Cardiac muscle cell (in vitro differentiated cells and primary cell): ENCODE measurements at regions not wholly inside any gene's neighbourhood (a gene's known extent, or its start where the extent isn't known, plus 50 kb on each side); places are given as distances from the start of the nearest gene placed in this dataset.
A peak's percentile ranks its signal among the peaks of the same experiment; 100 is the strongest.

Experiments
- DNase-seq, 2 donors: peaks; one replicate each; pipeline versions ENCODE4 v3.0.0 to v3.0.0-alpha.2; 2010 to 2017; ENCODE audit warnings: low read depth in 1 of 2, low spot score in 1 of 2
- H3K27ac ChIP-seq: fragments of 200-600 bp; sonication (generic); 2 replicates; pipeline ENCODE4 v1.5.1; 2016
- H3K27me3 ChIP-seq: fragments of 200-600 bp; sonication (generic); 2 replicates; pipeline ENCODE4 v1.6.0; 2016; ENCODE audit warnings: control low read depth
- H3K36me3 ChIP-seq: fragments of 200-600 bp; sonication (generic); 2 replicates; pipeline ENCODE4 v1.5.1; 2016; ENCODE audit warnings: control low read depth
- H3K4me1 ChIP-seq: fragments of 200-600 bp; sonication (generic); 2 replicates; pipeline ENCODE4 v1.8.1; 2017; ENCODE audit warnings: low read depth, mild to moderate bottlenecking, mixed run types
- H3K4me3 ChIP-seq: fragments of 200-600 bp; sonication (generic); 2 replicates; pipeline ENCODE4 v1.5.1; 2016; ENCODE audit warnings: mild to moderate bottlenecking
- H3K9me3 ChIP-seq: fragments of 200-600 bp; sonication (generic); 2 replicates; pipeline ENCODE4 v1.5.1; 2017; ENCODE audit warnings: low read depth, mild to moderate bottlenecking, control low read depth
- CTCF ChIP-seq: IDR thresholded peaks from 2 replicates; pipeline ENCODE4 v1.5.1; 2012; ENCODE audit warnings: low read depth, mild to moderate bottlenecking, low read length

GRCh38 chr22:22834204-22834603 lies 53.4 kb upstream of the IGLL5 start:
- no peaks in the 10 kb centered on the region for H3K9me3 ChIP-seq
- no peak overlapping the region for H3K27ac ChIP-seq
- no peak for TF ChIP-seq CTCF
- no peak overlapping the region for H3K4me3 ChIP-seq
- H3K27me3 ChIP-seq: no peaks in the 10 kb centered on the region
- H3K4me1 ChIP-seq: no peaks in the 10 kb centered on the region
- no peaks in the 10 kb centered on the region for H3K36me3 ChIP-seq
- no peak for DNase-seq

GRCh38 chr22:22834783-22835182 lies 52.8 kb upstream of the IGLL5 start:
- H3K4me1 ChIP-seq: no peaks in the 10 kb centered on the region
- no peak for TF ChIP-seq CTCF
- no peak for DNase-seq
- H3K36me3 ChIP-seq: no peaks in the 10 kb centered on the region
- no peak overlapping the region for H3K27ac ChIP-seq
- H3K9me3 ChIP-seq: no peaks in the 10 kb centered on the region
- H3K4me3 ChIP-seq: no peak overlapping the region
- H3K27me3 ChIP-seq: no peaks in the 10 kb centered on the region

GRCh38 chr22:22835242-22835641 lies 52.4 kb upstream of the IGLL5 start:
- no peak for DNase-seq
- Histone ChIP-seq H3K9me3 (no peaks in the 10 kb centered on the region), H3K4me3 (no peak overlapping the region), H3K36me3 (no peaks in the 10 kb centered on the region), H3K27ac (no peak overlapping the region), H3K4me1 (no peaks in the 10 kb centered on the region), H3K27me3 (no peaks in the 10 kb centered on the region)
- no peak for TF ChIP-seq CTCF

- no peak for TF ChIP-seq CTCF
- no peaks in the 10 kb centered on the region for H3K36me3 ChIP-seq
- H3K9me3 ChIP-seq: no peaks in the 10 kb centered on the region
- no peaks in the 10 kb centered on the region for H3K4me1 ChIP-seq
- no peak for DNase-seq
- H3K27me3 ChIP-seq: no peaks in the 10 kb centered on the region
- H3K27ac ChIP-seq: no peak overlapping the region
- H3K4me3 ChIP-seq: no peak overlapping the region
These were observed 51.8 kb upstream of the IGLL5 start for GRCh38 chr22:22835771-22836291.

GRCh38 chr22:22836635-22837034 lies 51.0 kb upstream of the IGLL5 start:
- DNase-seq: peak in 1 of 2 donors; percentile 21
- no peaks in the 10 kb centered on the region for H3K27me3 ChIP-seq
- no peaks in the 10 kb centered on the region for H3K36me3 ChIP-seq
- no peaks in the 10 kb centered on the region for H3K9me3 ChIP-seq
- no peaks in the 10 kb centered on the region for H3K4me1 ChIP-seq
- no peak overlapping the region for H3K4me3 ChIP-seq
- no peak for TF ChIP-seq CTCF
- H3K27ac ChIP-seq: no peak overlapping the region
